Naive thymus-derived CD8-positive, alpha-beta T cell (primary cell): ENCODE measurements at regions not wholly inside any gene's neighbourhood (a gene's known extent, or its start where the extent isn't known, plus 50 kb on each side); places are given as distances from the start of the nearest gene placed in this dataset.

Source experiments
- ATAC-seq, 2 donors: fragments of 150-1000 bp; cut with Tn5 transposase in 1 of 2; sonication (Bioruptor Pico), chemical (Tn5 transposase) in 1 of 2; 1 replicate in 1 of 2; 2 replicates in 1 of 2; pipeline ENCODE4 v1.10.0; 2021; ENCODE audit warnings: mild to moderate bottlenecking in 2 of 2, moderate library complexity in 2 of 2
- POLR2A ChIA-PET: fragments of 350-600 bp; sonication (Branson Sonifier 250); formaldehyde crosslinking; loops from one replicate; lab custom pipeline; 2021; ENCODE audit warnings: antibody characterized with exemption; lab: Charles Lee
- DNase-seq, 10 donors: peaks; one replicate each; pipeline versions ENCODE4 v3.0.0 to v3.0.0-alpha.2; 2020 to 2022
- H3K27ac Mint-ChIP-seq, 10 donors: one replicate each; pipeline ENCODE4 v1.8.0; 2020 to 2022; ENCODE audit warnings: mild to moderate bottlenecking in 10 of 10, mixed read lengths in 10 of 10, moderate library complexity in 4 of 10, inconsistent platforms in 1 of 10
- H3K27me3 Mint-ChIP-seq, 5 donors: one replicate each; pipeline ENCODE4 v1.8.0; 2021 to 2022; ENCODE audit warnings: mixed read lengths in 5 of 5
- H3K36me3 Mint-ChIP-seq, 3 donors: one replicate each; pipeline ENCODE4 v1.8.0; 2020 to 2022; ENCODE audit warnings: mixed read lengths in 3 of 3, mild to moderate bottlenecking in 2 of 3, inconsistent platforms in 1 of 3
- H3K4me1 Mint-ChIP-seq, 4 donors: one replicate each; pipeline ENCODE4 v1.8.0; 2021 to 2022; ENCODE audit warnings: mixed read lengths in 4 of 4
- H3K4me3 Mint-ChIP-seq, 10 donors: one replicate each; pipeline ENCODE4 v1.8.0; 2020 to 2022; ENCODE audit warnings: mild to moderate bottlenecking in 10 of 10, mixed read lengths in 10 of 10, moderate library complexity in 6 of 10, inconsistent platforms in 1 of 10
- H3K9me3 Mint-ChIP-seq, 9 donors: one replicate each; pipeline ENCODE4 v1.8.0; 2020 to 2022; ENCODE audit warnings: mixed read lengths in 9 of 9, mild to moderate bottlenecking in 3 of 9, inconsistent platforms in 1 of 9, moderate library complexity in 1 of 9

DNA sequence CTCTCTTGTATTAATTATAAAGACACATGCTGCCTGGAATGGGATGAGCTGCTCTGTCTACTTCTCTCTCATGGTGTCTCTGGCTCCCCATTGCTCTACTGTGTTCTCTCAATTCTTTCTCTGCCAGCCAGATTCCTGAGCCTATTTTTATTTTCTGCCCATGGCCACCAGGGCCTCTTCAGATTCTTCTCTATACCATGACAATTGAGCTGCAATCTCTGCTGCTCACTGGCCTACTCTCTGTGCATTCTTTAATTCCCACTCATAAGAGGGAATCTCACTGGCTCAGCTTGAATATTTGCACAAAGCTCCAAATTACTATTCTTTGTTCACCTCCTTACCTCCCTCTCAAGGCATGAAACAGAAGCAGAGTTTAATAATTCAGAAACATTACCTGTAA, 161.4 kb upstream of the GULP1 start:
- H3K36me3 Mint-ChIP-seq, result no peaks in the 10 kb centered on the region
- H3K4me3 Mint-ChIP-seq, result no peak overlapping the region
- ATAC-seq (no peak), DNase-seq (no peak)
- peaks cover 0 to 8% (median 0%) of the 10 kb centered on the region in 9 donors for H3K9me3 Mint-ChIP-seq
- H3K27me3 Mint-ChIP-seq, result peaks cover 0 to 2% (median 0%) of the 10 kb centered on the region in 5 donors
- POLR2A ChIA-PET, result no interaction called here
- H3K27ac Mint-ChIP-seq, result no peak overlapping the region
- no peaks in the 10 kb centered on the region for H3K4me1 Mint-ChIP-seq

DNA sequence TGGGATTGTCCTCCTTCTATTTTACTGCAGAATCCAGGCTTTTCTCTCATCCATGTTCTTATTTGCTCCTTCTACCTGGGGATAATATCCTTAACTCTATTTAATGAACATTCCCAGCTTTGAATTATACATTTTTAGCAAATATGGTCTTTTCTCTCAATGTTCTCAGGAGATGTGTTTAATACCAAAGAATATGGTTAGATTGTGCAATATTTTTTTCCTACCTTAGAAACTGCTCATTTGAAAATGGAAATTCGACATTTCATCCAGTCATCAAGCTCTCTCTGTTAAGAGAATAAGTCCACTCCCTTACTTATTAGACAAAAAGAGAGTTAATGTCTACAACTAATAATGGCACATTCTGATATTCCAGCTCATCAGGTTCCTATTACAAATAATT, 160.4 kb upstream of the GULP1 start:
- ATAC-seq (no peak), DNase-seq (no peak)
- H3K9me3 Mint-ChIP-seq, result peaks cover 0 to 8% (median 0%) of the 10 kb centered on the region in 9 donors
- POLR2A ChIA-PET, result no interaction called here
- no peaks in the 10 kb centered on the region for H3K4me1 Mint-ChIP-seq
- H3K4me3 Mint-ChIP-seq, result no peak overlapping the region
- no peak overlapping the region for H3K27ac Mint-ChIP-seq
- no peaks in the 10 kb centered on the region for H3K36me3 Mint-ChIP-seq
- H3K27me3 Mint-ChIP-seq, result peaks cover 0 to 2% (median 0%) of the 10 kb centered on the region in 5 donors

DNA sequence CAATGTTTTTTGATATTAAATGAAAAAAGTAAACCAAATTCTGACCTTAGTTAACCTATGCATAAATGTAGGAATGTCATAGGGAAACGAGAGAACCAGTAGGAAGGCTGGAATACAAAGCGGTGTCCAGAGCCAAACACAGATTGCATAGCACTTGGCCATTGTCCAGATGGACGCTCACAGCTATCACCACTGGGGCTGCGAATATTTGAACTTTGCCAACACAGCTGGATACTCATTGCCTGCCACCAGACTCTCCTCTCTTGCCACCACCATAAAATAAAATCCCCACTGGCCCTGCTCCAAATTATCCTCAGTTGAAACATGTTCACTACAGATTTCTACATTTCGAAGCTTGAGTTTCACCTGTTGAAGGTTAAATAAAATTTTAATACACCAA, 159.3 kb upstream of the GULP1 start:
- Mint-ChIP-seq H3K4me1 (no peaks in the 10 kb centered on the region), H3K4me3 (no peak overlapping the region), H3K27me3 (peaks cover 0 to 2% (median 0%) of the 10 kb centered on the region in 5 donors), H3K27ac (no peak overlapping the region), H3K36me3 (no peaks in the 10 kb centered on the region), H3K9me3 (peaks cover 0 to 8% (median 0%) of the 10 kb centered on the region in 9 donors)
- no peak for ATAC-seq
- POLR2A ChIA-PET, result no interaction called here
- DNase-seq, result no peak

GRCh38 chr2:188134241-188134640, 157.4 kb upstream of the GULP1 start:
- Mint-ChIP-seq H3K9me3 (peaks cover 0 to 8% (median 0%) of the 10 kb centered on the region in 9 donors), H3K36me3 (no peaks in the 10 kb centered on the region), H3K27me3 (peaks cover 0 to 2% (median 0%) of the 10 kb centered on the region in 5 donors), H3K4me1 (no peaks in the 10 kb centered on the region), H3K4me3 (no peak overlapping the region), H3K27ac (no peak overlapping the region)
- POLR2A ChIA-PET, result no interaction called here
- DNase-seq (no peak), ATAC-seq (no peak)

DNA sequence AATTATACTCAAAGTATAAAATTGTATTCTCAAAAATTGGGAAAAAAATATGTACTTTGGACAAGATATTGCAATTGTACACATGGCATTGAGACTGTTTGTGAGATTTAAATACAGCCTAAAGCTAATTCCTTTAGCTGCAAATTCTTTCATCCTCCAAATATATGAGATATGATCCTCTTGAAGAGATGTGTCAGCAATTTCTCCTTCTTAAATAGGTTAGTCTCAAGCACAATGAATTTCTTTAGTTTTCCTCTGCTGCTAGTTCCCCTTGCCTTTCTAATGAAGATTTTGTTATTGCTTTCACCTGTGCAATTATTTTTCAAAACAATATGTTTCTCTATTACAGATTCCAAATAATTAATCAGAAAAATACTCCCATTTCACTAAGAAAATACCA, 153.4 kb upstream of the GULP1 start:
- peaks cover 0 to 2% (median 0%) of the 10 kb centered on the region in 5 donors for H3K27me3 Mint-ChIP-seq
- DNase-seq (no peak), ATAC-seq (no peak)
- no peak overlapping the region for H3K27ac Mint-ChIP-seq
- H3K4me1 Mint-ChIP-seq, result no peaks in the 10 kb centered on the region
- H3K9me3 Mint-ChIP-seq, result no peaks in the 10 kb centered on the region
- POLR2A ChIA-PET, result no interaction called here
- H3K4me3 Mint-ChIP-seq, result no peak overlapping the region
- no peaks in the 10 kb centered on the region for H3K36me3 Mint-ChIP-seq

- DNase-seq, result no peak
- H3K36me3 Mint-ChIP-seq, result no peaks in the 10 kb centered on the region
- H3K9me3 Mint-ChIP-seq, result no peaks in the 10 kb centered on the region
- no peak for ATAC-seq
- H3K4me1 Mint-ChIP-seq, result no peaks in the 10 kb centered on the region
- no peak overlapping the region for H3K4me3 Mint-ChIP-seq
- POLR2A ChIA-PET, result no interaction called here
- H3K27me3 Mint-ChIP-seq, result peaks cover 0 to 3% (median 0%) of the 10 kb centered on the region in 5 donors
- H3K27ac Mint-ChIP-seq, result no peak overlapping the region
These were observed 149.6 kb upstream of the GULP1 start for GRCh38 chr2:188142088-188142487.

GRCh38 chr2:188142636-188143295, 148.9 kb upstream of the GULP1 start:
- H3K4me1 Mint-ChIP-seq, result no peaks in the 10 kb centered on the region
- H3K27me3 Mint-ChIP-seq, result peaks cover 0 to 3% (median 0%) of the 10 kb centered on the region in 5 donors
- no peaks in the 10 kb centered on the region for H3K9me3 Mint-ChIP-seq
- ATAC-seq, result no peak
- H3K27ac Mint-ChIP-seq, result no peak overlapping the region
- H3K36me3 Mint-ChIP-seq, result no peaks in the 10 kb centered on the region
- no peak overlapping the region for H3K4me3 Mint-ChIP-seq
- no peak for DNase-seq
- POLR2A ChIA-PET, result no interaction called here

DNA sequence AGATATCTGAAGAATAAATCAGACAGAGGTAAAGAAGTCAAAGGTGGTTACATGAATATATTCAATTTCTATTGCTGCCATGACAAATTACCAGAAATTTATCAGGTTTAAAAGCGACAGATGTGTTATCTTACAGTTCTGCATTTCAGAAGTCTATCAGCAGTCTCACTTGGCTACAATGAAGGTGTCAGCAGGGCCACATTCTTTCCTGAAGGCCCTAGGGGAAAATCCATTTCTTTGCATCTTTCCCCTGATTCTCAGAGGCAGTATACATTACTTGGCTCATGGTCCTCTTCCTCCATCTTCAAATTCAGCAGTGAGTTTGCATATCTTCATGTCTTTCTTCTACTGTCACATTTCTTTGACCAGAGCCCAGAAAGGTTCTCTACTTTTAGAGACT, 145.8 kb upstream of the GULP1 start:
- no peak overlapping the region for H3K4me3 Mint-ChIP-seq
- no peaks in the 10 kb centered on the region for H3K4me1 Mint-ChIP-seq
- H3K36me3 Mint-ChIP-seq, result no peaks in the 10 kb centered on the region
- ATAC-seq, result no peak
- H3K27me3 Mint-ChIP-seq, result peaks cover 0 to 3% (median 0%) of the 10 kb centered on the region in 5 donors
- DNase-seq, result no peak
- H3K27ac Mint-ChIP-seq, result no peak overlapping the region
- POLR2A ChIA-PET, result no interaction called here
- H3K9me3 Mint-ChIP-seq, result no peaks in the 10 kb centered on the region

DNA sequence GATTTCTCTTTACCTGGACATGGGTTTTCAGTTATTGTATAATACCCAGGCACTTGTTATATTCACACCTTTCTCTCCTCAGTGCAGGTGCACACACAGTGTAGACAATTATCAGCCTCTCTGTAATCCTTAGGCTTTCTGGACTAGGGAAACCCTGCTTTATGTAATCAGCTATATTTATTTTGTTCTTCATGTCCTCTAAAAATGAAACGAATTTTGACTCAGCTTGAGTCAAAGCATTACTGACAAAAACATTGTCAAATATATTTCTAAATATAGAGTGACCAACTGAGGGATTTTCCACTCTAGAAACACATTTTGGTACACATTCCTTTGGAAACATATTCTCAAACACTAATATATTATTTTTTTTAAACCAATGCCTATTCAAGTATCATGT, 144.8 kb upstream of the GULP1 start:
- Mint-ChIP-seq H3K4me1 (no peaks in the 10 kb centered on the region), H3K27me3 (peaks cover 0 to 3% (median 0%) of the 10 kb centered on the region in 5 donors), H3K27ac (no peak overlapping the region), H3K36me3 (no peaks in the 10 kb centered on the region), H3K9me3 (no peaks in the 10 kb centered on the region), H3K4me3 (no peak overlapping the region)
- ATAC-seq (no peak), DNase-seq (no peak)
- POLR2A ChIA-PET, result no interaction called here

- Mint-ChIP-seq H3K4me1 (no peaks in the 10 kb centered on the region), H3K27me3 (no peaks in the 10 kb centered on the region), H3K27ac (no peak overlapping the region), H3K9me3 (peaks cover 0 to 4% (median 0%) of the 10 kb centered on the region in 9 donors), H3K4me3 (no peak overlapping the region), H3K36me3 (no peaks in the 10 kb centered on the region)
- POLR2A ChIA-PET, result no interaction called here
- DNase-seq (no peak), ATAC-seq (no peak)
These were observed 140.0 kb upstream of the GULP1 start for GRCh38 chr2:188151670-188152069.

DNA sequence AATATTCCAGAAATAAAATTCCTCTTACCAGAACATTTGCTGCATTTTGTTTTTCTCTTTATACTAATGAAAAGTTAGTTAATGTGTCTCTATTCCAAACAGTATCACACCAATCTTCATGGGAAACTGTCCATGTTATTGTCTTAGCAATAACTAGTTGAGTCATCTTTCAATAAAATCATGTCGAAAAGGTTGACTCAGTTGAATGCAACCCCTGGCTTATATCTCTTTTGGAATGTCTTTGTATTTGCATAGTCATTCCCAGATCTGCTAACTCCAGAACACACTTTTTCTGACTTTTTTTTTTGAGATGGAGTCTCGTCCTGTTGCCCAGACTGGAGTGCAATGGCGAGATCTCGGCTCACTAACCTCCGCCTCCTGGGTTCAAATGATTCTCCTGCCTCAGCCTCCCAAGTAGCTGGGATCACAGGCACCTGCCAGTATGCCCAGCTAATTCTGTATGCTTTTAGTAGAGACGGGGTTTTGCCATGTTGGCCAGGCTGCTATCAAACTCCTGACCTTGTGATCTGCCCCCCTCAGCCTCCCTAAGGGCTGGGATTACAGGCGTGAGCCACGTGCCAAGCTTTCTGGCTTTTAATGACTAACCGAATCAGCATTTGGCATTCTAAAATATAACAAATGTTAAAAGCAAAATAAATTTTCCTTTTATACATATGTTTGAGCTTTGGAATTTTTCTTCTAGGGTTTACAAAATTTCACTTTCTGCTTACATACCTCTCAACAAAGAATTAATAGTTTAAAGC, 133.2 kb upstream of the GULP1 start:
- POLR2A ChIA-PET, result no interaction called here
- H3K9me3 Mint-ChIP-seq, result peaks cover 0 to 5% (median 0%) of the 10 kb centered on the region in 9 donors
- H3K4me3 Mint-ChIP-seq, result no peak overlapping the region
- no peak for ATAC-seq
- DNase-seq, result no peak
- no peaks in the 10 kb centered on the region for H3K27me3 Mint-ChIP-seq
- H3K36me3 Mint-ChIP-seq, result no peaks in the 10 kb centered on the region
- H3K27ac Mint-ChIP-seq, result no peak overlapping the region
- H3K4me1 Mint-ChIP-seq, result no peaks in the 10 kb centered on the region

DNA sequence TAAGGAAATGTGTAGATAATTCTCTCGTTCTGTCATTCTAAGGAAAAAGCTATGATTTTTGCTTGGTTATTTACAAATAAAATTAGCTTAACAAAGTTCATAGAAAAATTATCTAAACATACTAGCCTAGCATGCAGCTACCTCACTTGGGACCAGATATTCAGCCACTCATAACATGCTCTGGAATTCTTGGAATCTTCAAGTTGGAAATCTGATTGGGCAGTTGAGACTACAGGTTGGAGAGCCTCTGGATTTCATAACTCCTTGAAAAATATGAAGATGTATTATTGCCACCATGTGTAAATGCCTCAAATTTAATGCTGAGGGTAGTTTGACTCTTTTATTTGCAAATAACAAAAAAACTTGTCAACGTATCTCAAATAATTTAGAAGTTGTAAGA, 132.2 kb upstream of the GULP1 start:
- DNase-seq (no peak), ATAC-seq (no peak)
- peaks cover 0 to 6% (median 0%) of the 10 kb centered on the region in 9 donors for H3K9me3 Mint-ChIP-seq
- no peak overlapping the region for H3K4me3 Mint-ChIP-seq
- no peaks in the 10 kb centered on the region for H3K27me3 Mint-ChIP-seq
- POLR2A ChIA-PET, result no interaction called here
- no peaks in the 10 kb centered on the region for H3K4me1 Mint-ChIP-seq
- no peaks in the 10 kb centered on the region for H3K36me3 Mint-ChIP-seq
- no peak overlapping the region for H3K27ac Mint-ChIP-seq

GRCh38 chr2:188170356-188170755, 121.3 kb upstream of the GULP1 start:
- Mint-ChIP-seq H3K4me1 (no peaks in the 10 kb centered on the region), H3K4me3 (no peak overlapping the region), H3K36me3 (no peaks in the 10 kb centered on the region), H3K27ac (no peak overlapping the region), H3K27me3 (peaks cover 0 to 29% (median 0%) of the 10 kb centered on the region in 5 donors), H3K9me3 (peaks cover 0 to 12% (median 2%) of the 10 kb centered on the region in 9 donors)
- POLR2A ChIA-PET, result no interaction called here
- ATAC-seq (no peak), DNase-seq (no peak)
